ENCODE measurements at regions not wholly inside any gene's neighbourhood (a gene's known extent, or its start where the extent isn't known, plus 50 kb on each side); places are given as distances from the start of the nearest gene placed in this dataset.

- Histone ChIP-seq H3K36me3 (no peaks in the 10 kb centered on the region), H3K9me3 (no peaks in the 10 kb centered on the region), H3K27ac (no peak overlapping the region), H3K27me3 (no peaks in the 10 kb centered on the region), H3K4me1 (no peaks in the 10 kb centered on the region), H3K4me3 (no peak overlapping the region)
- WGBS, result 73% methylated on average over 4 of the region's 4 CpGs
- TF ChIP-seq EP300 (IDR thresholded peaks at IDR 0.05), result no peak
- no peak for TF ChIP-seq POLR2A (IDR thresholded peaks at IDR 0.05)
- no peak for TF ChIP-seq CTCF (IDR thresholded peaks at IDR 0.05)
- no peak for TF ChIP-seq POLR2AphosphoS5 (IDR thresholded peaks at IDR 0.05)
- DNase-seq (ENCODE audit: low spot score in 2 of 2), result no peak
Observed at GRCh38 chr21:22941779-22942490, 1943.7 kb downstream of the NCAM2 start.

GRCh38 chr21:22955559-22955958 is 1957.3 kb downstream of the NCAM2 start:
- peaks cover 9% of the 10 kb centered on the region for H3K9me3 ChIP-seq
- DNase-seq (ENCODE audit: low spot score in 2 of 2), result no peak
- TF ChIP-seq EP300 (IDR thresholded peaks at IDR 0.05), result no peak
- TF ChIP-seq POLR2A (IDR thresholded peaks at IDR 0.05), result no peak
- TF ChIP-seq CTCF (IDR thresholded peaks at IDR 0.05), result no peak
- no peak for TF ChIP-seq POLR2AphosphoS5 (IDR thresholded peaks at IDR 0.05)

GRCh38 chr21:22961258-22961657 is 1963.0 kb downstream of the NCAM2 start:
- no peaks in the 10 kb centered on the region for H3K27me3 ChIP-seq
- no peaks in the 10 kb centered on the region for H3K4me1 ChIP-seq
- no peak for TF ChIP-seq POLR2AphosphoS5 (IDR thresholded peaks at IDR 0.05)
- H3K36me3 ChIP-seq, result no peaks in the 10 kb centered on the region
- H3K9me3 ChIP-seq, result peaks cover 5% of the 10 kb centered on the region
- no peak for DNase-seq (ENCODE audit: low spot score in 2 of 2)
- H3K4me3 ChIP-seq, result no peak overlapping the region
- H3K27ac ChIP-seq, result no peak overlapping the region
- WGBS, result 56% methylated on average over 5 of the region's 5 CpGs

More at GRCh38 chr21:22955559-22955958, 1957.3 kb downstream of the NCAM2 start:
- Histone ChIP-seq H3K36me3 (no peaks in the 10 kb centered on the region), H3K27me3 (no peaks in the 10 kb centered on the region), H3K4me3 (no peak overlapping the region), H3K4me1 (no peaks in the 10 kb centered on the region), H3K27ac (no peak overlapping the region)

- Histone ChIP-seq H3K27ac (no peak overlapping the region), H3K9me3 (no peaks in the 10 kb centered on the region), H3K4me3 (no peak overlapping the region), H3K36me3 (no peaks in the 10 kb centered on the region), H3K4me1 (no peaks in the 10 kb centered on the region), H3K27me3 (no peaks in the 10 kb centered on the region)
- no peak for TF ChIP-seq POLR2AphosphoS5 (IDR thresholded peaks at IDR 0.05)
- no peak for TF ChIP-seq POLR2A (IDR thresholded peaks at IDR 0.05)
- TF ChIP-seq EP300 (IDR thresholded peaks at IDR 0.05), result no peak
- TF ChIP-seq CTCF (IDR thresholded peaks at IDR 0.05), result no peak
- no peak for DNase-seq (ENCODE audit: low spot score in 2 of 2)
- 76% methylated on average over 3 of the region's 3 CpGs for WGBS
Observed at GRCh38 chr21:22965455-22966135, 1967.4 kb downstream of the NCAM2 start.

- no peak overlapping the region for H3K4me3 ChIP-seq
- H3K4me1 ChIP-seq, result no peaks in the 10 kb centered on the region
- no peak overlapping the region for H3K27ac ChIP-seq
- H3K9me3 ChIP-seq, result peaks cover 4% of the 10 kb centered on the region
- 83% methylated on average over 4 of the region's 4 CpGs for WGBS
- no peaks in the 10 kb centered on the region for H3K27me3 ChIP-seq
- no peak for DNase-seq (ENCODE audit: low spot score in 2 of 2)
- H3K36me3 ChIP-seq, result no peaks in the 10 kb centered on the region
- no peak for TF ChIP-seq POLR2A (IDR thresholded peaks at IDR 0.05)
- no peak for TF ChIP-seq EP300 (IDR thresholded peaks at IDR 0.05)
Observed at GRCh38 chr21:22981819-22982218, 1983.6 kb downstream of the NCAM2 start.

GRCh38 chr21:22993144-22993543 is 1994.9 kb downstream of the NCAM2 start:
- WGBS, result 79% methylated on average over 4 of the region's 4 CpGs
- DNase-seq (ENCODE audit: low spot score in 2 of 2), result no peak
- no peaks in the 10 kb centered on the region for H3K27me3 ChIP-seq
- no peak overlapping the region for H3K27ac ChIP-seq
- H3K4me1 ChIP-seq, result no peaks in the 10 kb centered on the region
- no peaks in the 10 kb centered on the region for H3K36me3 ChIP-seq
- no peaks in the 10 kb centered on the region for H3K9me3 ChIP-seq
- TF ChIP-seq POLR2A (IDR thresholded peaks at IDR 0.05), result no peak
- no peak overlapping the region for H3K4me3 ChIP-seq

Data from suprapubic skin (tissue), 4 donors.